PC-9 (cell line): ENCODE measurements at regions not wholly inside any gene's neighbourhood (a gene's known extent, or its start where the extent isn't known, plus 50 kb on each side); places are given as distances from the start of the nearest gene placed in this dataset.

Experiments used
- BruUV-seq: library from RNA; stranded (reverse); fragments of 400-500 nt; replicated peaks from 2 replicates; lab custom pipeline; 2021; lab: Mats Ljungman, UMichigan
- CTCF ChIA-PET: fragments of 300-600 bp; sonication (Branson Sonifier 250); formaldehyde crosslinking; loops from one replicate; lab custom pipeline; 2022; ENCODE audit warnings: antibody characterized with exemption; lab: Charles Lee
- POLR2A ChIA-PET: fragments of 300-600 bp; sonication (Branson Sonifier 250); formaldehyde crosslinking; loops from one replicate; lab custom pipeline; 2022; ENCODE audit warnings: antibody characterized with exemption; ENCODE audit not compliant: unreplicated experiment; lab: Charles Lee
- DNase-seq, 2 experiments: peaks; one replicate each; pipeline versions ENCODE4 v3.0.0 to v3.0.0-alpha.2; 2015 to 2022; ENCODE audit warnings: mixed read lengths in 1 of 2
- H2AFZ ChIP-seq: fragments of 200-600 bp; sonication (generic); 2 replicates; pipeline ENCODE4 v1.8.1; 2017; ENCODE audit warnings: antibody characterized with exemption
- H3F3A ChIP-seq: fragments of 200-600 bp; sonication (generic); 2 replicates; pipeline ENCODE4 v1.8.1; 2017; ENCODE audit warnings: antibody characterized with exemption, mild to moderate bottlenecking, low read depth; ENCODE audit not compliant: insufficient read depth
- H3K27ac ChIP-seq: fragments of 200-600 bp; sonication (generic); 2 replicates; pipeline ENCODE4 v1.6.1; 2016; ENCODE audit warnings: mixed run types
- H3K27me3 ChIP-seq: fragments of 200-600 bp; sonication (generic); 2 replicates; pipeline ENCODE4 v1.6.1; 2016; ENCODE audit warnings: low read depth, mixed run types; ENCODE audit not compliant: insufficient read depth
- H3K36me3 ChIP-seq: fragments of 200-600 bp; sonication (generic); 2 replicates; pipeline ENCODE4 v1.6.1; 2016; ENCODE audit warnings: low read depth, mixed run types
- H3K4me1 ChIP-seq: fragments of 200-600 bp; sonication (generic); replicated peaks from 2 replicates; pipeline ENCODE4 v1.6.1; 2016; ENCODE audit warnings: mixed run types; ENCODE audit not compliant: insufficient read depth
- H3K4me2 ChIP-seq: fragments of 200-600 bp; sonication (generic); 2 replicates; pipeline ENCODE4 v1.6.1; 2017; ENCODE audit warnings: mixed run types
- H3K4me3 ChIP-seq: fragments of 200-600 bp; sonication (generic); 2 replicates; pipeline ENCODE4 v1.6.1; 2016; ENCODE audit warnings: mixed run types
- H3K79me2 ChIP-seq: fragments of 200-600 bp; sonication (generic); 2 replicates; pipeline ENCODE4 v1.6.1; 2017; ENCODE audit warnings: low read depth, mixed run types
- H3K9me2 ChIP-seq: fragments of 200-600 bp; sonication (generic); 2 replicates; pipeline ENCODE4 v1.8.1; 2017; ENCODE audit warnings: mild to moderate bottlenecking; ENCODE audit not compliant: insufficient read depth
- H3K9me3 ChIP-seq: fragments of 200-600 bp; sonication (generic); 2 replicates; pipeline ENCODE4 v1.8.1; 2016; ENCODE audit warnings: low read depth; ENCODE audit not compliant: insufficient read depth
- H4K20me1 ChIP-seq: fragments of 200-600 bp; sonication (generic); 2 replicates; pipeline ENCODE4 v1.8.1; 2017; ENCODE audit not compliant: insufficient read depth
- CTCF ChIP-seq: fragments of 200-600 bp; sonication (generic); conservative IDR thresholded peaks from 2 replicates; pipeline ENCODE4 v1.6.1; 2017; ENCODE audit warnings: mixed run types, antibody characterized with exemption, mild to moderate bottlenecking, moderate library complexity
- EZH2 ChIP-seq: fragments of 200-600 bp; sonication (generic); IDR thresholded peaks from 2 replicates; pipeline ENCODE4 v1.8.0; 2017; ENCODE audit warnings: antibody characterized with exemption, low read depth
- intact Hi-C: fragments of 100-400 bp; cut with micrococcal nuclease; formaldehyde crosslinking; loops from one replicate; pipeline ENCODE4 v1.10.0; 2022; ENCODE audit not compliant: unreplicated experiment

GRCh38 chr13:82800391-82800790, 1081.9 kb downstream of the SLITRK1 start:
- intact Hi-C loops: no loop called here
- no peak for TF ChIP-seq EZH2
- TF ChIP-seq CTCF: no peak
- Histone ChIP-seq H3K36me3 (no peaks in the 10 kb centered on the region), H3K9me3 (no peaks in the 10 kb centered on the region), H4K20me1 (no peaks in the 10 kb centered on the region), H3K79me2 (no peaks in the 10 kb centered on the region), H3F3A (no peaks in the 10 kb centered on the region; the same call in 1 of the 2 replicates), H3K27me3 (no peaks in the 10 kb centered on the region), H3K4me1 (no peaks in the 10 kb centered on the region), H3K4me2 (no peak overlapping the region), H3K27ac (no peak overlapping the region), H3K9me2 (no peaks in the 10 kb centered on the region), H2AFZ (no peak overlapping the region), H3K4me3 (no peak overlapping the region)
- BruUV-seq: no TSS peak
- DNase-seq: no peak
- ChIA-PET POLR2A (no interaction called here), CTCF (no interaction called here)

DNA sequence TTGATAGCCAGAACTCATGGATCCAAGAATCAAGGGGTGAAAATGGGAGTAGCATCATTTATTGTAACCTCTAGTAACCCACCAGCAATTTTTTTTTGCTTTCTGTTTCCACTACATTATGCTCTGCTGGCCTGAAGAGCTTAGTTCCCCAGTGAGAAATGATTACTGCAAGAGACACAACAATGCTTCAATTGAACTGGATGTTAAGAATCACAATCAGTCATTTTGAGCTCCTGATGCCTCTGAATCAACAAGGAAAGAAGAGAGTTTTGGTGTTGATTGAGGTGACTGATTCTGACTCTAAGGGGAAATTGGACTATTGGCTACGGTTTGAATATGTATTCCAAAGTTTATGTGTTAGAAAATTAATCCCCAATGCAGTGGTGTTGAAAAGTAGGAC, 1084.4 kb downstream of the SLITRK1 start:
- Histone ChIP-seq H4K20me1 (no peaks in the 10 kb centered on the region), H3K36me3 (no peaks in the 10 kb centered on the region), H3K4me2 (no peak overlapping the region), H3K4me3 (no peak overlapping the region), H2AFZ (no peak overlapping the region), H3K79me2 (no peaks in the 10 kb centered on the region), H3F3A (no peaks in the 10 kb centered on the region; the same call in 1 of the 2 replicates), H3K9me3 (no peaks in the 10 kb centered on the region), H3K27ac (no peak overlapping the region), H3K9me2 (no peaks in the 10 kb centered on the region), H3K4me1 (no peaks in the 10 kb centered on the region), H3K27me3 (no peaks in the 10 kb centered on the region)
- CTCF ChIA-PET: no interaction called here
- no peak for TF ChIP-seq EZH2
- no peak for TF ChIP-seq CTCF
- DNase-seq: no peak
- POLR2A ChIA-PET: no interaction called here
- intact Hi-C loops: no loop called here
- no TSS peak for BruUV-seq

GRCh38 chr13:82791035-82791434, 1091.2 kb downstream of the SLITRK1 start:
- Histone ChIP-seq H3K36me3 (no peaks in the 10 kb centered on the region), H2AFZ (no peak overlapping the region), H3K4me2 (no peak overlapping the region), H3K27ac (no peak overlapping the region), H3F3A (no peaks in the 10 kb centered on the region), H4K20me1 (no peaks in the 10 kb centered on the region), H3K79me2 (no peaks in the 10 kb centered on the region), H3K9me3 (no peaks in the 10 kb centered on the region), H3K9me2 (no peaks in the 10 kb centered on the region), H3K4me3 (no peak overlapping the region), H3K27me3 (no peaks in the 10 kb centered on the region), H3K4me1 (no peaks in the 10 kb centered on the region)
- POLR2A ChIA-PET: no interaction called here
- no peak for DNase-seq
- intact Hi-C loops: no loop called here
- no peak for TF ChIP-seq EZH2
- TF ChIP-seq CTCF: no peak
- no TSS peak for BruUV-seq
- CTCF ChIA-PET: no interaction called here
